Tibial artery (tissue), 4 donors: ENCODE measurements at regions not wholly inside any gene's neighbourhood (a gene's known extent, or its start where the extent isn't known, plus 50 kb on each side); places are given as distances from the start of the nearest gene placed in this dataset.
"Not testable (repeated sequence)": the region's sequence is repeated elsewhere in the genome, so short reads cannot be mapped to it uniquely, and the experiment has no call there.

Experiments used
- DNase-seq, 2 donors: peaks; one replicate each; pipeline ENCODE4 v3.0.0-alpha.2; 2019
- H3K27ac ChIP-seq, 2 donors: fragments of 200-600 bp; sonication (generic) in 1 of 2; 1 replicate in 1 of 2; 2 replicates in 1 of 2; pipeline ENCODE4 v1.5.1; 2018 to 2019; ENCODE audit warnings: mild to moderate bottlenecking in 1 of 2
- H3K27me3 ChIP-seq, 2 donors: fragments of 200-600 bp; sonication (generic) in 1 of 2; one replicate each; pipeline versions ENCODE4 v1.5.1 to v1.6.0; 2016 to 2019
- H3K36me3 ChIP-seq, 3 donors: fragments of 200-600 bp; sonication (generic) in 2 of 3; one replicate each; pipeline ENCODE4 v1.5.1; 2016 to 2019; ENCODE audit warnings: mild to moderate bottlenecking in 2 of 3
- H3K4me1 ChIP-seq, 4 donors: fragments of 200-600 bp; sonication (generic) in 2 of 4; 1 replicate in 3 of 4; 2 replicates in 1 of 4; pipeline ENCODE4 v1.5.1; 2016 to 2019
- H3K4me3 ChIP-seq, 2 donors: fragments of 200-600 bp; sonication (generic) in 1 of 2; 1 replicate in 1 of 2; 2 replicates in 1 of 2; pipeline ENCODE4 v1.5.1; 2018 to 2019; ENCODE audit warnings: mild to moderate bottlenecking in 2 of 2
- H3K9me3 ChIP-seq, 3 donors: fragments of 200-600 bp; sonication (generic) in 1 of 3; one replicate each; pipeline ENCODE4 v1.5.1; 2016 to 2019
- CTCF ChIP-seq, 2 experiments: fragments of 200-600 bp in 1 of 2; fragments of 450-650 bp in 1 of 2; IDR thresholded peaks; one replicate each; pipeline ENCODE4 v1.5.1; 2017 to 2019; ENCODE audit warnings: antibody characterized with exemption in 2 of 2, mild to moderate bottlenecking in 1 of 2, moderate library complexity in 1 of 2
- intact Hi-C: fragments of 100-400 bp; cut with DNase I; formaldehyde crosslinking; loops from one replicate; pipeline ENCODE4 v1.15.0; 2023; ENCODE audit warnings: low total_unique reads

DNA sequence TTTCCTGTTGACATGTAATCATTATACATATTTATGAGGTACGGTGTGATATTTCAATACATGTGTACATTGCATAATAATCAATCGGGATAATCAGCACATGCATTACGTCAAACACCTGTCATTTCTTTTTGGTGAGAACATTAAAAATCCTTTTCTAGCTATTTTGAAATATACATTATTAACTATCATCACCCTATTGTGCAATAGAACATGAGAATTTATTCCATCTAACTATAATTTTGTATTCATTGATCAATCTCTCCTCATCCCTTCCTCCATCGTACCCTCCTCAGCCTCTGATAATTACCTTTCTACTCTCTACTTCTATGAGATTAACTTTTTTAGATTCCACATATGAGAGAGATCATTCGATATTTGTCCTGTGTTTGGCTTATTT is 170.9 kb upstream of the GHR start:
- Histone ChIP-seq H3K27ac (no peak overlapping the region), H3K4me3 (no peak overlapping the region), H3K27me3 (no peaks in the 10 kb centered on the region), H3K36me3 (no peaks in the 10 kb centered on the region), H3K4me1 (no peaks in the 10 kb centered on the region), H3K9me3 (no peaks in the 10 kb centered on the region)
- no peak for TF ChIP-seq CTCF (IDR thresholded peaks at IDR 0.05)
- no peak for DNase-seq
- intact Hi-C loops = no loop called here

DNA sequence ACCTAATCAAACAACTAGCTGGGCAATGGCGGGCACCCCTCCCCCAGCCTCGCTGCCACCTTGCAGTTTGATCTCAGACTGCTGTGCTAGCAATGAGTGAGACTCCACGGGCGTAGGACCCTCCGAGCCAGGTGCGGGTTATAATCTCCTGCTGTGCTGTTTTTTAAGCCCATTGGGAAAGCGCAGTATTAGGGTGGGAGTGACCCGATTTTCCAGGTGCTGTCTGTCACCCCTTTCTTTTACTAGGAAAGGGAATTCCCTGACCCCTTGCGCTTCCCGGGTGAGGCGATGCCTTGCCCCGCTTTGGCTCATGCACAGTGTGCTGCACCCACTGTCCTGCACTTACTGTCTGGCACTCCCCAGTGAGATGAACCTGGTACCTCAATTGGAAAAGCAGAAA is 163.3 kb upstream of the GHR start:
- H3K27ac ChIP-seq, H3K9me3 ChIP-seq, H3K4me3 ChIP-seq, H3K27me3 ChIP-seq, intact Hi-C loops, H3K4me1 ChIP-seq, H3K36me3 ChIP-seq, DNase-seq: not testable (repeated sequence)

- no peak for DNase-seq
- TF ChIP-seq CTCF (IDR thresholded peaks at IDR 0.05) = no peak
- no peak overlapping the region for H3K4me3 ChIP-seq
- no peaks in the 10 kb centered on the region for H3K4me1 ChIP-seq
- no peaks in the 10 kb centered on the region for H3K27me3 ChIP-seq
- H3K27ac ChIP-seq = no peak overlapping the region
- H3K9me3 ChIP-seq = no peaks in the 10 kb centered on the region
- no peaks in the 10 kb centered on the region for H3K36me3 ChIP-seq
- intact Hi-C loops = no loop called here
Measured at GRCh38 chr5:42267091-42267490, 156.1 kb upstream of the GHR start.

DNA sequence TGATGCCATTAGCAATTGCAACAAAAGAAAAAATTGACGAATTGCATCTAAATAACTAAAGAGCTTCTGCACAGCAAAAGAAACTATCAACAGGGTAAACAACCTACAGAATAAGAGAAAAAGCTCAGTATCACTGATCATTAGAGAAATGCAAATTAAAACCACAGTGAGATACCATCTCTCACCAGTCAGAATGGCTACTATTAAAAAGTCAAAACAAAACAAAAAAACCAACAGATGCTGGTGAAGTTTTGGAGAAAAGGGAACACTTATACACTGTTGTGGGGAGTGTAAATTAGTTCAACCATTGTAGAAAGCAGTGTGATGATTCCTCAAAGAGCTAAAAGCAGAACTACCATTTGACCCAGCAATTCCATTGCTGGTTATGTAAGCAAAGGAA is 155.1 kb upstream of the GHR start:
- H3K27ac ChIP-seq, H3K36me3 ChIP-seq, H3K27me3 ChIP-seq, intact Hi-C loops, H3K4me1 ChIP-seq, H3K4me3 ChIP-seq, DNase-seq, H3K9me3 ChIP-seq: not testable (repeated sequence)

DNA sequence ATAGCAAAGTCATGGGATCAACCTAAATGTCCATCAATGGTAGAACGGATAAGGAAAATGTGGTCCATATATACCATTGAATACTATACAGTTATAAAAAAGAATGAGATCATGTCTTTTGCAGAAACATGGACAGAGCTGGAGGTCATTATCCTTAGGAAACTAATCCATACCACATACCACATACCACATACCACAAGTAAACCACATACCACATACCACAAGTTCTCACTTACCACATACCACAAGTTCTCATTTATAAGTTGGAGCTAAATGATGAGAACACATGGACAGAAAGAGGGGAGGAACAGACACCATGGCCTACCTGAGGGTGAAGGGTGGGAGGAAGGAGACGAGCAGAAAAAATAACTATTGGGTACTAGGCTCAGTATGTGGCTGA is 154.6 kb upstream of the GHR start:
- Histone ChIP-seq H3K27ac (no peak overlapping the region), H3K4me1 (no peaks in the 10 kb centered on the region), H3K9me3 (no peaks in the 10 kb centered on the region), H3K36me3 (no peaks in the 10 kb centered on the region), H3K4me3 (no peak overlapping the region), H3K27me3 (no peaks in the 10 kb centered on the region)
- no peak for DNase-seq
- intact Hi-C loops = no loop called here
- TF ChIP-seq CTCF (IDR thresholded peaks at IDR 0.05) = no peak

DNA sequence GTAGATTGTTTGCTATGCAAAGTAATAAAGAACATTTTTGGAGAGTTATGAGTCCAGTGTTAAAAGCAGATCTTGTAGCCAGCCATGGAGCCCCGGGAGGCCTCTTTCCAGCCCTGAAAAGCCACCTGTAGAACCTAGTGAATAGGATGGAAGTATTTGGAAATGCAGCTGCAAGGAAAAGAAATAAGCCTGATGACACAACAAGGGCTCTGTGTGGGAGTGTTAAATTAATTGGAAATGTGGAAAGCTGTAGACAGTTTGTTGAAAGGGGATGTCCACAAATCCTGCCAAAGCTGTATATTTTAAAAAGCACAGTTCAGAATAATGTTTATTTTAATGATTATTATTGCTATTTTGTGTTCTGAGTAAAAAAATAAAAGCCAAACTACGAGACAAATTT is 152.5 kb upstream of the GHR start:
- Histone ChIP-seq H3K36me3 (no peaks in the 10 kb centered on the region), H3K27ac (no peak overlapping the region), H3K9me3 (no peaks in the 10 kb centered on the region), H3K27me3 (no peaks in the 10 kb centered on the region), H3K4me3 (no peak overlapping the region), H3K4me1 (no peaks in the 10 kb centered on the region)
- intact Hi-C loops = no loop called here
- no peak for DNase-seq
- no peak for TF ChIP-seq CTCF (IDR thresholded peaks at IDR 0.05)

DNA sequence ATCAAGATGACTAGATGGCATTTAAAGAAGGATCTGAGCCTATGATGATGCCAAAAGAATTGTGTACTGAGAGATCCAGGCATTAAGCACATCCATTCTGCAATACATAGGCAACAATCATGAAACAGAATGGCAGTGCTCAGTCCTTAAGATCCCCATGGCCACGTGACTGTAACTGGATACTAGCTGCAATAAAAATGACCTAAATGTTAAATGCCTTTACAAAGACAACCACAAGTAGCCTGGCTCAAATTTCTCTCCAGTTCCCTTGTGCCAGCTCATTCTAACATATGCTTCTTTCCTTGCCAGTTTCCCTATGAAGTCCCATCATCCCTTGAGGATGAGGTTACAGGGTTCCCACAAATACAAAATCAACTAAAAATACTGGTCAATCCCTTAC is 148.3 kb upstream of the GHR start:
- no peak overlapping the region for H3K27ac ChIP-seq
- TF ChIP-seq CTCF (IDR thresholded peaks at IDR 0.05) = no peak
- H3K27me3 ChIP-seq = no peaks in the 10 kb centered on the region
- H3K36me3 ChIP-seq = no peaks in the 10 kb centered on the region
- no peaks in the 10 kb centered on the region for H3K4me1 ChIP-seq
- H3K9me3 ChIP-seq = no peaks in the 10 kb centered on the region
- no peak for DNase-seq
- H3K4me3 ChIP-seq = no peak overlapping the region
- intact Hi-C loops = no loop called here
